Tibial nerve (tissue), 4 donors: ENCODE measurements at regions not wholly inside any gene's neighbourhood (a gene's known extent, or its start where the extent isn't known, plus 50 kb on each side); places are given as distances from the start of the nearest gene placed in this dataset.

Source experiments
- CTCF ChIP-seq, 5 experiments: fragments of 200-600 bp in 3 of 5; fragments of 450-650 bp in 2 of 5; sonication (generic) in 3 of 5; IDR thresholded peaks; one replicate each; pipeline ENCODE4 v1.5.1; 2016 to 2019; ENCODE audit warnings: antibody characterized with exemption in 5 of 5, mild to moderate bottlenecking in 3 of 5, moderate library complexity in 2 of 5
- EP300 ChIP-seq, 2 donors: sonication (generic); formaldehyde crosslinking; IDR thresholded peaks; one replicate each; pipeline ENCODE4 v1.6.1; 2017; ENCODE audit warnings: antibody characterized with exemption in 2 of 2, mild to moderate bottlenecking in 1 of 2
- POLR2A ChIP-seq, 2 donors: fragments of 450-650 bp; IDR thresholded peaks; one replicate each; pipeline ENCODE4 v1.6.1; 2017; ENCODE audit warnings: antibody characterized with exemption in 2 of 2, mild to moderate bottlenecking in 2 of 2, moderate library complexity in 2 of 2

- TF ChIP-seq CTCF (IDR thresholded peaks at IDR 0.05) (no peak), POLR2A (IDR thresholded peaks at IDR 0.05) (no peak), EP300 (IDR thresholded peaks at IDR 0.05) (no peak)
Observed at GRCh38 chr10:20958225-20958624, 61.1 kb upstream of the NEBL start.
